DMS 273 (cell line): ENCODE measurements at regions not wholly inside any gene's neighbourhood (a gene's known extent, or its start where the extent isn't known, plus 50 kb on each side); places are given as distances from the start of the nearest gene placed in this dataset.
"Not testable (repeated sequence)": the region's sequence is repeated elsewhere in the genome, so short reads cannot be mapped to it uniquely, and the experiment has no call there.

Experiments used
- DNase-seq: peaks from one replicate; lab custom pipeline; 2025; ENCODE audit not compliant: unreplicated experiment; lab: John Stamatoyannopoulos, UW

GRCh38 chrX:89350024-89350423 lies 571.7 kb upstream of the TGIF2LX start:
- DNase-seq, result peak; percentile 32

- not testable (repeated sequence) for DNase-seq
Measured at GRCh38 chrX:89369904-89370303, 551.8 kb upstream of the TGIF2LX start.

GRCh38 chrX:89393004-89393403 lies 528.7 kb upstream of the TGIF2LX start:
- peak; percentile 0 for DNase-seq

GRCh38 chrX:89402818-89403217 lies 518.9 kb upstream of the TGIF2LX start:
- not testable (repeated sequence) for DNase-seq

GRCh38 chrX:89405148-89405547 lies 516.6 kb upstream of the TGIF2LX start:
- not testable (repeated sequence) for DNase-seq

- not testable (repeated sequence) for DNase-seq
Measured at GRCh38 chrX:89416930-89417329, 504.8 kb upstream of the TGIF2LX start.

GRCh38 chrX:89432652-89433231 lies 489.0 kb upstream of the TGIF2LX start:
- not testable (repeated sequence) for DNase-seq
